Suppressor macrophage treated with lipopolysaccharide for 4 hours (primary cell): ENCODE measurements at regions not wholly inside any gene's neighbourhood (a gene's known extent, or its start where the extent isn't known, plus 50 kb on each side); places are given as distances from the start of the nearest gene placed in this dataset.

Experiments
- DNase-seq: peaks from one replicate; pipeline ENCODE4 v3.0.0-alpha.2; 2020

DNA sequence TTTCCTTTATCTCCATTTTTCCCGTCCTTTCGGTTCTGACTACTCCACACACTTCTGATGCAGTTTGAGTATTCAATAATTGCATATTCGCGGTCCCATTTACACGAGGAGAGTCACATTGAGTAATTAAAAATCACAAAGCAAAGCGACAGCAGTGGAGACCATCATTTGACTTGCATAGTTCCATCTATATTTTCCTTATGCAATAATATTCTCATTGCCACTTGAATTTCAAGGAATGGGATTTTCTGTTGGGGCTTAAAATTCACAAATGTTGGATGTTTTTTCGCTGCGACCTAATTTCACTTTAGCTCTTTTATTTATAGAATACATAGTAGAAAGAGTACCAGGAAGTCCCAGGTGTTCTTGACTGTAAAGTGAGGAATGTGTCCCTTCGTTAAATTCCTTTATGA lies 186.8 kb downstream of the ZEB2 start:
- DNase-seq = no peak

DNA sequence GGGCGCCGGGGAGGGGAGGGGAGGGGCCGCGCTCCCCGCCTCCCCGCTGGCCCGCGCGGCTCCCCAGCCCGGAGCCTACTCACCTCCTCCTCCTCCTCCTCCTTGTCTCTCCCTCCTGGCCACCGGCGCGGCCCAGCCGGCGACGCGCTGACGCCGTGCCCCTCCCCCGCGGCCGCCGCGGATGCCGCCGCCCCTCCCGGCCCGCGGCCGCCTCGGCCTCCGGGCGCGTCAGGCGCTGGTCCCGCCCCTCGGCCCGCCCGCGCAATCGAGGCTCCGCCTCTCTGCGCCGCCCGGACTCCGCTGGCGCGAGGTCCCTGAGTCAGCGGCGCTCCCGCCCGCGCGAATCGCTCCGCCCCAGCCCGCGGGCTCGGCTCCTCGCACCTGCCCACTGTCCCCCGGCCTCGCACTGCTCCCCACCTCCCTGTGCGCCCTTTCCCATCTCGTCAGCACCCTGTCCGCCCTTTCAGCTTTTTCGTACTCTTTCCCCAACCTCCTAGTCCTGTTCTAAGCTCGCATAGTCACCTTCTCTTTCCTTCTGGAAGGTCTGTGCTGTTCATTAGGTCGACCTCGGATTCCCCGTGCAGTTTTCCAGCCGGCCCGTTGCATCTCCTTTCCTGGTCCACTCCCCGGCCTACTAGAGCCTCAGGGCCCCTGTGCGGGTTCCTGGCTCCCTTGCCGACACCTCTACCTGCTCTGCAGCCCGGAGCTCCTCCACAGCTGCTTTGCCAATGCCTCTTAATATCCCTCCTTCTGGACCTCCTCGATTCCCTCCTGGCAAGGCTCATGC lies 187.4 kb downstream of the ZEB2 start:
- peak; percentile 97 for DNase-seq

DNA sequence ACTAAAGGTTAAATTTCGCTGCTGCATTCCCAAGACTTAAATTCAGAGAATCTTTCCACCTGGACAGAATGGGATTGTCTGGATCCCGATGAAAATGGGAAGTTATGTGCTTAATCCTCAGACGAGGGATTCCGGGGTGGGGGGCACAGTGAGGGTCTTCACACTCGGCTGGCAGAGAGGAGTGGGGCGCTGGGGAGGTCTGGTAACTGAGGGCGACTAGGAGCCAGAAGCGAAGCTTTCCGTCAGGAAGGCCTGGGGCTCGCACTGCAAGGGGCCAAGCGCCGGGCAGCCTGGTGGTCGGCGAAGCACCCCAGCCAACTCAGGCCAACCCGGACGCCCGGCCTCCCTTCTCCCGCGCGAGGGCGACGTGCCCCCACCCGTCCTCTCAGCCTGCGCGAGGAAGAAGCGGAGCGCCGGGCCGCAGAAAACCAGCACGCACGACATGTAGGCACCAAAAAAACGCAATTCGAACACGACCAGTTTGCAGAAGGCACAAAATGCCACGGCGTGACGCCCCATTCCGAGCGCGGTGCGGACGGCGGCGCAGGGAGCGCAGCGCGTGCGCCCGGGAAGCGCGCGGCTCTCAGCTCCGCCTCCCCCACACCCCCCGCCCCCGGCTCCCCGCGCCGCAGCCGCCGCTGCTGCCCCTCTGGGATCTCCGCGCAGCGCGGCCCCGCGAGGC lies 188.1 kb downstream of the ZEB2 start:
- peak; percentile 87 for DNase-seq

DNA sequence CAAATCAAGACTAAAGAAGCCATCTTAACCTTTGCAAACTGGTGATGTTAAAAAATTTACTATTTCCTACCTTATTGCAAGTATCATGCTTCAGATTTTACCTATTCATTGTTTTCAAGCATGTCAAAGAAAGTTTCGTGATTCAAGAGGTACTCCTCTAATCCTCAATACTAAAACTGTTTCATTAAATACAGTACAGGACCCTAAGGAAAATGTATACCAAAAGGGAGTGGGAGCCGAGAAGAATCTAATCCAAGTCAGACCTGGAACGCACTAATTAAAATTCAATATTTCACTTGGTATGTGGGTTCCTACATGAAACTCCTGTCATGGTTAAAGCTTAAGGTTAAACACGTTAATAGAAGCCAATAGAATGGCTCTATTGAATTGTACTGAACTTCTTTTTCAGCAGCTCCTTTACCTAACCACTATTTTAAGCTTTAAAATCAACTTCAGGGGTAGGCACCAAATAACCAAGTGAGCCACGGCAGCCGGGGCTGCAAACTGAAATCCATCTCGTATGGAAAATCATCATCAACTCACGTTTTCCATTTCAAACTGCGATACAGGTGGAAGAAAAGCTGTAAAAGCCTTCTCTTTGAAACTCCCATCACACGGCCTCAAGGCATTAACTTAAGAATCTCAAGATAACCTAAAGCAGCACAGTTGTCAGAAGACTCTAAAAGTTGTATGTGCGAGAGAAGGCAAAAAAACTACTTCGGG lies 188.8 kb downstream of the ZEB2 start:
- DNase-seq = peak; percentile 6

DNA sequence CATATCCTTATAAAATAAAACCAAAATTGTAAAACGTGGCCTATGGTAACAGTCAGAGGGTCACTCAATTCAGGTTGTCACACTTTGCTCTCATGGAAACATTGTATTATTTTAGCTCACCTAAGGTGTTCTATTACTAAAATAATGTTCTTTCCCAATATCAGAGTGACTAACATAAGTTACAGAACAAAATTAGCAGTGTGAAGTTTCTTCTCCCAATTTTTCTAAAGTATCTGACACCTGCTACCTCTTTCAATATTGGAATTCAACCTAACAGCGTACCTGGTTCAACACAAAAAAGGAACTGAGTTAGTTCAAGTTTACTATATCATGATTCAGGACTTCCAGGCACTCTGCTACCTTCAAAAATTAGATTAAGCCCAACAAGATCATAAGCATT lies 190.4 kb downstream of the ZEB2 start:
- DNase-seq = no peak

DNA sequence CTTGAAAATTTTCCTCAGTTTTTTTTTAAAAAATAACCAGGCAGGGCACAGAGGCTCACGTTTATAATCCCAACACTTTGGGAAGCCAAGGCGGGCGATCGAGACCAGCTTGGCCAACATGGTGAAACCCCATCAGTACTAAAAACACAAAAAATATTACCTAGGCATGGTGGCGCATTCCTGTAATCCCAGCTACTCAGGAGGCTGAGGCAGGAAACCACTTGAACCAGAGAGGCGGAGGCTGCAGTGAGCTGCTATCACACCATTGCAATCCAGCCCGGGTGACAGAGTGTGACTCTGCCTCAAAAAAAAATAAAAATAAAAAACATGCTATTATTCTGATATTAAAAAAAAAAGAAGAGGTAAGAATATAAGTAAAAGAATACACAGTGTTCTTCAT lies 191.0 kb downstream of the ZEB2 start:
- DNase-seq = no peak

DNA sequence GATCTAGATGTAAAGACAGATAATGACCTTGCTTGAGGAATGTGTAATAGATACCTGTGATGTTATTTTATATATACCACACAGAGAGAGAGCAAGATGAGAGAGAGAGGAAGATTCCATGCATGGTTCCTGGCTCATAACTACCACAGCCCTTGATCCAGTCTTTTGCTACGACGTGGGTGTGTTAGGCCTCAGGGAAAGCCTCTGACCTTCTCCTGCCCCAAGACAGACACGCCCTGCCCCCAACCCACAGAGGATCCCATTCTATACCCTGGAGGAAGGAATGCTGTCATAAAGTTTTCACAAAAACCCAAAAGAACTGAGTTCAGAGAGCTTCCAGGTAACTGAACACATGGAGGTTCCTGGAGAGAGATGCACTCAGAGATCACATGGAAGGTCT lies 193.1 kb downstream of the ZEB2 start:
- DNase-seq = no peak

DNA sequence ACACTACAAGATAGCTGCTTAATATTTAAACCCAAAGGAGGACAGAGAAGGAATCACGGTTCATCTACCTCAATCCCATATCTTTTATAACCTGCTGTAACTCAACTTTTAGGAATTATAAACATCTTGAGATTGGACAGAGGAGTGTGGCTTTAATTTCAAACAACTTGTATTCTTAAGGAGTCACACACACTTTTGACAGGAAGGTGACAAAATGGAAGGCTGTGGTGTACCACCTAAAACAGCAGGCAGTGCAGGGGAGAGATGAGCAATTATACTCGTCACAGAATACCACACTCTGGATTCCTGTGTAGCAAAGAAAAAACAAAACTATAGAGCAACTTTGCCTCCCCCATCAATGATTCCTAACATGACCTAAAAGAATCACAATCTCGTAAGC lies 194.8 kb downstream of the ZEB2 start:
- DNase-seq = no peak

DNA sequence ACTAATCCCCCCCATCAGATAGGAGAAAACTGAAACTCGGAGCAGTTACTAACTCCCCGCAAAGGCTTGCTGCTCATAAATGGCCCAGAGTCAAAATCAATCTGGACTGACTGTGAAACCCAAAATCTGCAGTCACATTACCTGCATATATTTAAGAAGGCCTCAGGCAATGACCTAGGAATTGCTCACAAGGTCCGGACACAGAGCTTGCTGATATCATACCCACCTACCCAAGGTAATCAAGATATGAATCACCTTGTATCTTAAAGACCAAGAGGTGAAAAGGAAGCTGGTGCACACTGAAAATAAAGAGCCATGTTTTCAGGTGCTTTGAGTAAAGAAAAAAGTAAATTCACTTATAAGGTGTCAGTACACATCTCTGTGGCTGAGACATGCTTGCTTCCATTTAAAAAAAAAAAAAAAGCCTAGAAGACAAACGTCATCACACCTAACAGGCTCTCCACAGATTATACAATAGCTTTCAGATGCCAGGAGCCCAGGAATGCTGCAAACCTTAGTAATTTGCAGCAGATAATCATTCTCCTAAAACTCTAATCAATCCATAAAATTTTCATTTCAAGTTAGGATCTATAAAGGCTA lies 195.4 kb downstream of the ZEB2 start:
- DNase-seq = no peak

DNA sequence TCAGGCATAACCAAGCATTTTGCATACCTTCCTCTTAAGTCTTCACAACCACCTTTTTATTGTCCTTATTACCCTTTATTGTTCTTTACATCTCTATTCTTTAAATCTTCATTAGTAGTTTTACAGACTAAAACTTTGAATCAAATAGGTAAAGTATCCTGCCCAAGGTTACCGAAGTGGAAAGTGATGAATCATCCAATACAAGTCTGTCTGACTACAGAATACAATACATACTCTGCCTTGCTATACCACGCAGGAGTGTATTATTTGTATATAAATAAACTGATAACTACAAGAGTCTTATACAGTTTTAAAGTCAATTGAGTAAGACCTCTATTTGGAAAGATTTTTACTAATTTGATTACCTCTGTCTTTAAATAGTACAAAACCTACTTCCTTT lies 196.0 kb downstream of the ZEB2 start:
- no peak for DNase-seq

DNA sequence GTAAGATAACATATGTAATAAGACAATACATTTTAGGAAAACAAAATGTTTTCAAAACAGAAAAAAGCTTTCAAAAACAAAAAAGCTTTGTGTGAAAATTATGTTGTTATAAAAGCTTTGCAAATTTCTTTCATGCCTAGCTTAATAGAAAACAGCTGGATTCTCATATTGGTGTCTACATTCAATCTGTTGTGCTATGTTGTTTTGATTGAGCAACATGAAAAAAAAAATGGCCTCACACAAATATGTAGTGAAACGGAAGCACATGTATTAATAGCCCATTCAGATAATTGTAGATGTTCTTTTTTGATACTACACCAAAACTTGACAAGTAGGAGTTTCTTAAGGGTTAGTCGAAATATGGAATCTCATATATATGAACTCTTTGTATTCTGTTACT lies 197.5 kb downstream of the ZEB2 start:
- DNase-seq = no peak

DNA sequence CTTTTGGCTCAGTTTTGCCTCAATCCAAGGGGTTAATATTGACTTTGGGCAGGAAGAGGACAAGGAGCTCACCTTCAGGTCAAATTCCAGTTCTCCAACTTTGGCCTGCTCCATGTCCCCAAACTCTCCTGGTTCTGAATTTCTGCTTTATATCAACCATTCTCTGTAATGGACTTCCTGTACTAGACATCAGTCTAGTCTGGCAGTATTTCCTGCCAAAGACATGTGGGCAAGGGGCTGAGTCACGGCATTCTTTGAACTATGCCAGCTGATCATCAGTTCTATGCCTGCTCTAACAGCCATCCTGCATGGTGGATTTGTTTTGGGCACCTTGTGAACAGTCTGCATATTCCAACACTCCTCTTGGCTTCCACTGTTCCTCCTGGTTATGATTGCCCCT lies 199.4 kb downstream of the ZEB2 start:
- peak; percentile 39 for DNase-seq

DNA sequence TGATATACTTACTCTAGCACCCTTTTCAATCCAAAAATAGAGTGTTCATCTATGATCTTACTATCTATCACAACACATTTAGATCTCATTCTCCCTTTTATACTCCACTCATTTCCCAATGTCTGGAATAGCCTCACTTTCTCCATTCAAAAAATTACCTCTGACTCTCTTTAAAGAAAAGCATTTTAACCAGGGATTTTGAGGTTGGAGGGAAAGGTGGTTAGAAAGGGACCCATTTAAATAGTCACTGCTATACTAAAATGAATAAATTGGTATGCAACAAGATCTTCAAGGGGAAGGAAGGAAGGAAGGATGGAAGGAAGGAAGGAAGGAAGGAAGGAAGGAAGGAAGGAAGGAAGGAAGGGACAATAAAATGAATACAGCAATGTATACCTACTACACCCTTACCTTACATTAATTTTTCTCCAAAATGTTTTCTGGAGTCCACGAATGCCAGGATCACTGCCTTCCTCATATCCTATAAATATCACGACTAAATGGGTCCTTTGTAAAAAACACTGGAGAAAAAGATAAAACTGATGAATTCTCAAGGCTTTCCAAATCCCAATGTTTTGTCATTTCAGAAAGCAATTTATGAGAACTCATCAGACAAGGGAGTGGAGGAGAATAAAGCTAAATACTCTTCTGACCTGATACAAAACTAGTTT lies 202.7 kb downstream of the ZEB2 start:
- no peak for DNase-seq

DNA sequence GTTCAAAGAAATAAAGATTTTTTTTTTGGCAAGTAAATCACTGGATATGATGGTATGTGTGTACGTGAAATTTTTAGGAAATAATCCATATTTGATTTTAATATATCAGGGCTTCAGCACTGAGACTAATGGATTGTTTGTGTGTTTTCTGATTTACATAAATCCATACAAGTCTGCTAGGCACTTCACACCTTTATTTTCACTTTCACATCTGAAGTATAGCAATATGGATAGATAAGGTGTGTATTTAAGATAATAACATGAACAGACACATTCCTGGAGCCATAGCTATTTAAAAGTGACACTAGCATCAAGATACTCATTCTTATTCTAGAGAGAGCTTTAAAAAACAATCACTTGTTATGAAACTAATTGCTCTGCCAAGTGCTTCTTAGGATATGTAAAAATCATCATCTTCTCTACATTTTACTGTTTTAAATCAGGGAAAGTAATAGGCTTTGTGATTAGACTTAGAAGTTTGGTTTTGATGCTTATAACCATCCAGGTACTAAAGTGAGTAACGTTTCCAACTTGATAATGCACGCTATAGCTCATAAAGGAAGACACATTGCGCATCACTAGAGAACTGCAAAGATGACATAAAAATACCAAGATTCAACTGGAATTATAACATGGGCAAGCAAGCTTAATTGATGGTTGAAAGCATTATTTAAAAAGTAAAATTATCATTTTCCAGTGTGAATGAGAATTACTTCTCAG lies 208.9 kb downstream of the ZEB2 start:
- no peak for DNase-seq

DNA sequence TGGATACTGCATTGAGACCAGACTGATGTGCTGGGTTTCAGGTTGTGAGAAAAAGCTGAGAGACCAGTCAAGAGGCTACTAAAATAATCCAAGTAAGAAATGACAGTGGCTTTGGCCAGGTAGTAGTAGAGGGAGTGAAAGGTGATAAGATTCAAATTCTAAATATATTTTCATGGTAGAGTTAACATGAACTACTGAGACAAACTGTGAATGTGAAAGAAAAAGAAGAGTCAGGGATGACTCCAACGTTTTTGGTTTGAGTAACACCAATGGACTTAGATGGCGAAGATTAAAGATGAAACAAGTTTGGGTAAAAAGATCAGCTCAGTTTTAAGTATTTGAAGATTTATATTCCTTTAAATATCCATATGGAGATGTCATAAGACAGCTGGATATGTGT lies 209.4 kb downstream of the ZEB2 start:
- no peak for DNase-seq

DNA sequence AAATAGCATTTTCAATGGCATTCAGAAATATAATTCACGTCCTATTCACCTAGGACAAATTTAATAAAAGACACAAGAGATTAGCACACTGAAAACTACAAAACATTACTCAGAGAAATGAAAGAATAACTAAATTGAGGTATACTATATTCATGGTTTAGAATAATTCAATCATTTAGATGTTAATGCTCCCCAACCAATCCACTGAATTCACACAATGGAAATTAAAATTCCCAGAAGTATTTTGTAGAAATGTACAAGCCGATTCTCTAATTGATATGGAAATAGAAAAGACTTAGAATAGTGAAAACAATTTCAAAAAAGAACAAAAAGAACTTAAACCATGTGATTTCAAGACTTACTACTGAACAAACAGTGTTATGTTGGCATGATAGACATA lies 212.2 kb downstream of the ZEB2 start:
- no peak for DNase-seq

DNA sequence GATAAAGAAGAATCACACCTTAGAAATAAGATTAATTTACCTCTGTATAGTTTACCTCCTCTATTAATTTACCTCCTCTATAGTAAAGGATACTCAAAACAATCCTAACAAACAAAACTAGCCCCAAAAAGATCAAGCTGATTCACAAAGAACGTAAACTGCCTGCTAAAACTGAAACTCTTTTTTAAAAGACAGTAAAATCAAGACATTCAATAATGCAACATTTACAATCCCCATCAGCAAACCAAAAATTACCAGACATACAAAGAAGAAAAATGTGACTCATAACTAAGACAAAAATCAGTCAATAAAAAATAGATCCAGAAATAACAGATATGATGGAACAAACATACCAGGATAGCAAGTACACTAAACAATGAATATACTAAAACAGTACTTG lies 215.7 kb downstream of the ZEB2 start:
- DNase-seq = no peak

DNA sequence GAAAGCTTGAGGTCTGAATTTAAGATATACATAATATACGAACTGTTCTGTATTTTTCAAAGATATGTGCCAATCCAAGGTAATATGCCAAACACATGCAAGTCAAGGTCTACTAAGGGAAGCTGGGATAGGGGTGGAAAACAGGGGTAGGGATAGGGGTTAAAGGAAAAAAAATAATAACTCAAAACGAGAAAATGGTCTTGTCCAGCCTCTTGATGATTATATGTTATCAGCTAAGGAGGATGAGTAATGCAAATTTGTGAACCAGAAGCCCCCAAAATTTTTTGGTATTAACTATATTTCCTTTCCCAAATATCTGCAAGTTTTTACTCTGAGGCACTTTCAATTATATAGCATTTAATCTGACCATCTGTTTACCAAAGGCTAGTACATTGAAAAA lies 219.3 kb downstream of the ZEB2 start:
- DNase-seq = no peak

DNA sequence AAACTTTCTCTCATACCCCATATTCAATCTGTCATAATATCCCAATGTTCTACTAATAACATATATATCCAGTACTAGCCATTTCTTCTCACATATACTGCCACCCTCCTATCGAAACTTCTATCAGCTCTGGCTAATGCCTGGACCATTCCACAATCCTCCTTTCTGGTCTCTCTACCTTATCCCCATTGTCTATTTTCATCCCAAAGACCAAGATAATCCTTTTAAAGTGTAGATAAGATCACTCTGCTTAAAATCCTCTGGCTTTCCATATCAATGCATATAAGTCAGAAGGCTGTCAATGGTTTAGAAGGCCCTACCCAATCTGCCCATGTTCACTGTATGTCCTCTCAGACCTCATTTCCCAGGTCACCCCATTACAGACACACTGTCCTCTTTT lies 229.6 kb downstream of the ZEB2 start:
- no peak for DNase-seq

DNA sequence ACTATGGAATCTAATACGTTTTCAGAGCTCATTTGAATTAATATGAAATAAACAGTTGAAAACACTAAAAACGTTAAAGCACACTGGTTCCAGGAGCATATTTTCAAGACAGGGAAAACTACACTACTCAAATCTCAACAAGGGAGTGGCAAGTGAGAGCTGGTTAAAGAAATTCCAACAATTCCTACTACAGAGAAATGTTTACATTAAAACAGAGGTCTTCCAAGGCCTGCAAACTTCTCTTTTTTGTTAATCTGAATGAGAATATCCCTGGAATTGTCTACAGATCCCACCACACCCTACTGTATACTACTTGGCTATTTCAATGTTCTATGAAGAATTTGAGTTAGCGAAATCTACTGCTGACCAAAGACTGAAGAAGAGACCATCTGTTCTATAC lies 231.5 kb downstream of the ZEB2 start:
- DNase-seq = no peak

DNA sequence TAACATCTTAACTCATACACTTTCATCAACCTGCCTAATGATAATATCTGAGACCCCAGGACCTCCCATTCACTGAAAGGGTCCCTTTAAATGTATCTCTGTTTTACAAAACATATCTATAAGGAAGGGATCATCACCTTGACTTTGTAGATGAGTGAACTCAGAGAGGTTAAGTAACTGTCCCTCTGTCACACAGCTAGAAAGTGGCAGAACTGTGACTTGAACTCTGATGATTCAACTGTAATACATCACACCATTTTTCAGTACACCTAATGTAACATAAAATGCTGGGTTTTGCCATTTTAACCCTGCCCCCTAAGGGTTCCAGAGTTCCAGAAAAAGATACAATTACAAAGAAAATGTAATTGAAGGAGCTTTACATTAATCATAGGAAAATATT lies 234.6 kb downstream of the ZEB2 start:
- DNase-seq = no peak

DNA sequence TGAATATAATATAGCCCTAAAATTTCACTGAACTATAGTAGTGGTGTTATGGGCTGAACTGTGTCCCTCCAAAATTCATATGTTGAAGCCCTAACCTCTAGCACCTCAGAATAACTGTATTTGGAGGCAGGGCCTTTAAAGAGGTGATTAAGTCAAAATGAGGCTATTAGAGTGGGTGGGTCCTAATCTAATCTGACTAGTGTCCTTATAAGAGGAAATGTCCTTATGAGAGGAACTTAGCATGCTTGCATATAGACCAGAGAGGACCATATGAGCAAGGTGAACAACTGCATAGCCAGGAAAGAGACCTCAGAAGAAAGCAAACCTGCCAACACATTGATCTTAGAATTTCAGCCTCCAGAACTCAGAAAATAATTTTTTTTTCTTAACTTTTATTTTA lies 238.4 kb downstream of the ZEB2 start:
- no peak for DNase-seq

DNA sequence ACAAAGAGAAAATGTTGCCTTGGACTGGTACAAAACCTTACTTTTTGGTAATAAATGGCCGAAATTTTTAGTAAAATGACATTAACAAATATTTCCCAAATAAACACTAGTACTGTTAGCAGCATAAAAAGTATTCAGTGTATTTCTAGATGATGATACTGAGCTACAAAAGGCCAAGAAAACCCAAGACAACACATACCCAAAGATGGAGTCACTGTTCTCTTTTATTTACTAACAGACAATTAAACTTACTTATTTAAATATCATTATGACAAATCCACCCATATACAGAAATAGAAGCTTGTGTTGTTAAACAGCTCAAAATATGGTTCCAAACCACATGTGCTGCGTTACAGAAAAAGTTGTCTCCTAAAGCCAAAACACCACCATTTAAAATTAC lies 239.9 kb downstream of the ZEB2 start:
- no peak for DNase-seq
